Calu3 (cell line): ENCODE measurements at regions not wholly inside any gene's neighbourhood (a gene's known extent, or its start where the extent isn't known, plus 50 kb on each side); places are given as distances from the start of the nearest gene placed in this dataset.
A peak's percentile ranks its signal among the peaks of the same experiment; 100 is the strongest.

Experiments used
- BruUV-seq: library from RNA; stranded (reverse); fragments of 400-500 nt; replicated peaks from 2 replicates; lab custom pipeline; 2021; lab: Mats Ljungman, UMichigan
- CTCF ChIA-PET: fragments of 300-600 bp; sonication (Branson Sonifier 250); formaldehyde crosslinking; loops from one replicate; lab custom pipeline; 2022; ENCODE audit warnings: antibody characterized with exemption; lab: Charles Lee
- DNase-seq: peaks from one replicate; pipeline ENCODE4 v3.0.0; 2022
- H3K27ac Mint-ChIP-seq: one replicate; pipeline ENCODE4 v1.8.0; 2022; ENCODE audit warnings: mixed read lengths; ENCODE audit not compliant: unreplicated experiment
- H3K27me3 Mint-ChIP-seq: one replicate; pipeline ENCODE4 v1.8.0; 2022; ENCODE audit warnings: mixed read lengths; ENCODE audit not compliant: unreplicated experiment
- H3K36me3 Mint-ChIP-seq: one replicate; pipeline ENCODE4 v1.8.0; 2022; ENCODE audit warnings: mild to moderate bottlenecking, moderate library complexity, mixed read lengths; ENCODE audit not compliant: insufficient read depth, unreplicated experiment
- H3K4me1 Mint-ChIP-seq: one replicate; pipeline ENCODE4 v1.8.0; 2022; ENCODE audit warnings: mild to moderate bottlenecking, low read depth, mixed read lengths; ENCODE audit not compliant: unreplicated experiment
- H3K4me3 Mint-ChIP-seq: one replicate; pipeline ENCODE4 v1.8.0; 2022; ENCODE audit warnings: mild to moderate bottlenecking, low read depth, moderate library complexity, mixed read lengths; ENCODE audit not compliant: unreplicated experiment
- H3K9me3 Mint-ChIP-seq: one replicate; pipeline ENCODE4 v1.8.0; 2022; ENCODE audit warnings: low read depth, mixed read lengths; ENCODE audit not compliant: unreplicated experiment
- CTCF ChIP-seq: fragments of 200-600 bp; IDR thresholded peaks from one replicate; pipeline ENCODE4 v1.8.0; 2022; ENCODE audit warnings: antibody characterized with exemption; ENCODE audit not compliant: unreplicated experiment
- intact Hi-C: fragments of 100-400 bp; cut with micrococcal nuclease; formaldehyde crosslinking; loops from one replicate; pipeline ENCODE4 v1.10.0; 2022; ENCODE audit not compliant: unreplicated experiment

- H3K9me3 Mint-ChIP-seq: peaks cover 2% of the 10 kb centered on the region
- H3K4me3 Mint-ChIP-seq: no peak overlapping the region
- no peaks in the 10 kb centered on the region for H3K36me3 Mint-ChIP-seq
- H3K27ac Mint-ChIP-seq: no peak overlapping the region
- BruUV-seq: no TSS peak
- H3K27me3 Mint-ChIP-seq: no peaks in the 10 kb centered on the region
- CTCF ChIA-PET: no interaction called here
- TF ChIP-seq CTCF: no peak
- no peaks in the 10 kb centered on the region for H3K4me1 Mint-ChIP-seq
- intact Hi-C loops: no loop called here
- DNase-seq: no peak
Observed at GRCh38 chr5:101024299-101024698, 121.2 kb upstream of the ST8SIA4 start.

DNA sequence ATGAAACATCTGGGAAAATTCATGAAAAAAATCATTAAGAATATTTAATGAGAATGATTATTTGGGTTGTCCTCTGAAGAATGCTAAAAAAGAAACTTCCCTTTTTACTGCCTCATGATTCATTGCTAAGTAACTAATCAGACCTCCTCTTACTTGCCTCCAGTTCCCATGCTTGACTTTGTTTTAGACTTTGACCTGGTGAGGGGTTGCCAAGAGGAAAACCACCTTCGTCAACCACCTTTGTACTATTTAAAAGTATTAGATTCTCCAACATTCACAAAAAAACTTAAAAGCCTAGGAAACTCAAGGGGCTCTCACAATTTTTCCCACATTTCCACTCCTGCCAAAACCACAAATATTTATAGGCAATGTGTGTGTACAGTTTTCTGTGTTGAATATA is 115.2 kb upstream of the ST8SIA4 start:
- intact Hi-C loops: no loop called here
- TF ChIP-seq CTCF: no peak
- peak; percentile 18 for DNase-seq
- Mint-ChIP-seq H3K4me3 (no peak overlapping the region), H3K27me3 (no peaks in the 10 kb centered on the region), H3K36me3 (no peaks in the 10 kb centered on the region), H3K27ac (no peak overlapping the region), H3K9me3 (no peaks in the 10 kb centered on the region), H3K4me1 (peaks cover 9% of the 10 kb centered on the region)
- BruUV-seq: no TSS peak
- CTCF ChIA-PET: no interaction called here

DNA sequence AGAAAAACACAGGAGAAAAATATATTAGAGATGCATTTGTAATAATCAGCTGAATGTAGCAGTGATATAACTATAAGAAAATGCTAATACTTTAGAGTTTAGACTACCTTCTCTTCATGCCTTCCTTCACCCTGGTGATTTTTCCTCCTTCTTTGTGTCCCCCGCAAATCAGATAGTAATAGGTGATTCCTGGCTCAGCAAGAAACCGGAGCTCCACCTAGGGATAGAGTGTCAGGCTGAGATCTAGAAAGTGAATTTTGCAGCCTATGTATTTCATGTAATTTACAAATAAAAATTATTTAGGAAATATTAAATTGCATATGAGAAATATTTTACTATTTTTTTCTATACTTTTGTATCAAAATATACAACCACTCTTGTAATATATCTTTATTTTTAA is 109.8 kb upstream of the ST8SIA4 start:
- Mint-ChIP-seq H3K9me3 (no peaks in the 10 kb centered on the region), H3K36me3 (no peaks in the 10 kb centered on the region), H3K4me1 (peaks cover 11% of the 10 kb centered on the region), H3K4me3 (no peak overlapping the region), H3K27me3 (no peaks in the 10 kb centered on the region), H3K27ac (no peak overlapping the region)
- CTCF ChIA-PET: no interaction called here
- BruUV-seq: no TSS peak
- intact Hi-C loops: loop anchor here (1.0 kb wide), 1 partner anchor 390 kb away; no protein-coding TSS in a partner anchor
- no peak for TF ChIP-seq CTCF
- DNase-seq: no peak

DNA sequence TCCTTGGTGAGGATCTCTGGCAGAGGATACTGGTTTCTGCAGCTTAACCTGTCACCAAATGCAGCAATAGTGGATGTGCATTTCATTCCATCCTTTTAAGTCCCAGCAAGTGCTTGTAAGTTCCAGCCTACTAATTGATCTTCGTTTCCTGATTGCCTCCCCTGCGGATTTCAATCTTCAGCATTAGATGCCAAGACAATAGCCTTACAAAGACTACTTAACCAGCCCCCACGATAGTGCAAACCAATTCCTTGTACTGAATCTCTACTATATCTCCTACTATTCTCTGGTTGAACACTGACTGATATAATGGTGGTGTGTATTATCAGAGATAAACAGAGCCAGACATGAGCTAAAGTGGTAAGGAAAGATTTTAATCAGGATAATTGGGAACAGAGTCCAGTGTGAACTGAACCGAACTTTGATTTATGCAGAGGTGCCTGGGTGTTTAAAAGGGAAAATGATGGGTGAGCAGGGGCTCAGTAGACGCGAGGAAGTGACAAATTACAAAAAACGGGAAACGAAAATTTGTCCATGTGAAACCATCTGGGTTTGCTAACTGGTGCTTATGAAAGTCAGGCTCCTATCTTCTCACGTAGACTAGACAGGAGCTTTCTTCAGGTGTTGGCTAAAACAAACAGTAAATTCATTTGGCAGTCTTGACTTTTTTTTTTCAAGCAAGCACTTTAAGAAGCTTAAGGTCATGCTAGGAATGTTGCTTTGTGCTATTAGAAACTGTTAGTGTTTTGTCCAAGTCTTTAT is 106.9 kb upstream of the ST8SIA4 start:
- intact Hi-C loops: no loop called here
- no peaks in the 10 kb centered on the region for H3K9me3 Mint-ChIP-seq
- H3K27ac Mint-ChIP-seq: peak overlapping the region; percentile 8
- no peaks in the 10 kb centered on the region for H3K36me3 Mint-ChIP-seq
- no TSS peak for BruUV-seq
- TF ChIP-seq CTCF: no peak
- no peak overlapping the region for H3K4me3 Mint-ChIP-seq
- H3K4me1 Mint-ChIP-seq: peaks cover 15% of the 10 kb centered on the region
- no peaks in the 10 kb centered on the region for H3K27me3 Mint-ChIP-seq
- no peak for DNase-seq
- CTCF ChIA-PET: interaction anchor here (0.6 kb wide), 1 partner anchor 357 kb away, joined by 3 read pairs; no protein-coding TSS in a partner anchor
